RWPE2 (cell line): ENCODE measurements at regions not wholly inside any gene's neighbourhood (a gene's known extent, or its start where the extent isn't known, plus 50 kb on each side); places are given as distances from the start of the nearest gene placed in this dataset.

ENCODE experiments used
- ATAC-seq: fragments of 200-7000 bp; cut with Tn5 transposase; 3 replicates; pipeline ENCODE4 v1.9.1; 2021; ENCODE audit warnings: low read depth
- DNase-seq: peaks from one replicate; pipeline ENCODE4 v3.0.0-alpha.2; 2020; ENCODE audit warnings: low spot score
- H3K27ac ChIP-seq: fragments of 450-650 bp; 2 replicates; pipeline ENCODE4 v1.5.1; 2017; ENCODE audit warnings: mild to moderate bottlenecking; ENCODE audit not compliant: poor library complexity, severe bottlenecking
- H3K27me3 ChIP-seq: fragments of 250-450 bp; sonication (Bioruptor Pico); 2 replicates; pipeline ENCODE4 v1.5.1; 2021; ENCODE audit warnings: mild to moderate bottlenecking, moderate library complexity; ENCODE audit not compliant: insufficient read depth, poor library complexity, severe bottlenecking
- H3K36me3 ChIP-seq: fragments of 250-450 bp; sonication (Bioruptor Pico); 2 replicates; pipeline ENCODE4 v1.5.1; 2020; ENCODE audit warnings: low read depth, mild to moderate bottlenecking, moderate library complexity
- H3K4me1 ChIP-seq: fragments of 250-450 bp; sonication (Bioruptor Pico); 2 replicates; pipeline ENCODE4 v1.5.1; 2021; ENCODE audit warnings: mild to moderate bottlenecking, moderate library complexity; ENCODE audit not compliant: insufficient read depth, poor library complexity, severe bottlenecking
- H3K4me3 ChIP-seq: fragments of 250-450 bp; sonication (Bioruptor Pico); 2 replicates; pipeline ENCODE4 v1.5.1; 2021; ENCODE audit warnings: mild to moderate bottlenecking, moderate library complexity; ENCODE audit not compliant: severe bottlenecking
- H3K9me3 ChIP-seq: fragments of 250-450 bp; sonication (Bioruptor Pico); 2 replicates; pipeline ENCODE4 v1.5.1; 2021; ENCODE audit warnings: mild to moderate bottlenecking, moderate library complexity; ENCODE audit not compliant: severe bottlenecking
- TF ChIP-seq, protein P1 (sequence below): fragments of 450-650 bp; IDR thresholded peaks from one replicate; pipeline ENCODE4 v1.5.1; 2017; ENCODE audit warnings: mild to moderate bottlenecking, moderate library complexity; ENCODE audit not compliant: poor library complexity, severe bottlenecking

DNA sequence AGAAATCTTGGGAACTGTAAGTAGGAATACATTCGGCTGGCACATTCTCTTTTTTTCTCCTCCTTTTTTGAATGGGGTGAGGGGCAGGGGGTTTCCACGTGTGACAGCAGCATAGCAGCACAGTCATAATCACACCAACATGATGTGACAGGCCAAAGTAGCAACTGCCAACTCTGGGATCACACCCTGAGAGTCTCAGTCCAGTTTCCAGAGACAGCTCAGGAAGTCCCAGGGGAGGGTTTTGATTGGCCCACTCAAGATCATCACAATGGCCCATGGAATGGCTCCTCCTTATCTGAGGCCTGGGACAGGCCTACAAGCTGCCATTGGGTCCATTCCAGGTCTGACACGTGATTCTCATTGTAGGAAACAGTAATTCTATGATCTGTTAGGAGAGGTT lies 207.1 kb upstream of the ASIC2 start:
- Histone ChIP-seq H3K9me3 (no peaks in the 10 kb centered on the region), H3K36me3 (no peaks in the 10 kb centered on the region), H3K4me1 (no peaks in the 10 kb centered on the region), H3K27me3 (no peaks in the 10 kb centered on the region), H3K27ac (no peak overlapping the region), H3K4me3 (no peak overlapping the region)
- DNase-seq = no peak
- TF ChIP-seq, protein P1, sequence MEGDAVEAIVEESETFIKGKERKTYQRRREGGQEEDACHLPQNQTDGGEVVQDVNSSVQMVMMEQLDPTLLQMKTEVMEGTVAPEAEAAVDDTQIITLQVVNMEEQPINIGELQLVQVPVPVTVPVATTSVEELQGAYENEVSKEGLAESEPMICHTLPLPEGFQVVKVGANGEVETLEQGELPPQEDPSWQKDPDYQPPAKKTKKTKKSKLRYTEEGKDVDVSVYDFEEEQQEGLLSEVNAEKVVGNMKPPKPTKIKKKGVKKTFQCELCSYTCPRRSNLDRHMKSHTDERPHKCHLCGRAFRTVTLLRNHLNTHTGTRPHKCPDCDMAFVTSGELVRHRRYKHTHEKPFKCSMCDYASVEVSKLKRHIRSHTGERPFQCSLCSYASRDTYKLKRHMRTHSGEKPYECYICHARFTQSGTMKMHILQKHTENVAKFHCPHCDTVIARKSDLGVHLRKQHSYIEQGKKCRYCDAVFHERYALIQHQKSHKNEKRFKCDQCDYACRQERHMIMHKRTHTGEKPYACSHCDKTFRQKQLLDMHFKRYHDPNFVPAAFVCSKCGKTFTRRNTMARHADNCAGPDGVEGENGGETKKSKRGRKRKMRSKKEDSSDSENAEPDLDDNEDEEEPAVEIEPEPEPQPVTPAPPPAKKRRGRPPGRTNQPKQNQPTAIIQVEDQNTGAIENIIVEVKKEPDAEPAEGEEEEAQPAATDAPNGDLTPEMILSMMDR = no peak
- ATAC-seq = no peak

DNA sequence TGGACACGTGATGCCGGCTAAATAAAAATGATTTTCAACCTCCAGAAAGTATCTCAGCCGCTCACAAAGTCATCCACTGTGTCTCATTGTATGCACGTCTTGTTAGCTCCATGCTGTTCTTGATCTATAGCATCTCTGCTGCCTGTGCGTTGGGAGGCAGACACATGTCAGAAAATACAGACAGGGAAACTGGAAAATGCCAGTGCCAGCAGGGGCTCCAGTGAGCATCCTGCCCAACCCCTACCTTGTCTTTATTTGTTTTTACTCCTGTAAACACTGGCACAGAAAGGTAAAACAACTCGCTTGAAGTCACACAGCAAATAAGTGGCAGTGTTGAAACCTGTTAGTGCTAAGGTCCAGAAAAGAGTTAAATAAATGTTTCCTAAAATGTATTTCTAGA lies 208.1 kb upstream of the ASIC2 start:
- no peak for ATAC-seq
- Histone ChIP-seq H3K27me3 (no peaks in the 10 kb centered on the region), H3K4me1 (no peaks in the 10 kb centered on the region), H3K9me3 (no peaks in the 10 kb centered on the region), H3K27ac (no peak overlapping the region), H3K4me3 (no peak overlapping the region), H3K36me3 (no peaks in the 10 kb centered on the region)
- DNase-seq = no peak
- TF ChIP-seq, protein P1 = peak; percentile 5

DNA sequence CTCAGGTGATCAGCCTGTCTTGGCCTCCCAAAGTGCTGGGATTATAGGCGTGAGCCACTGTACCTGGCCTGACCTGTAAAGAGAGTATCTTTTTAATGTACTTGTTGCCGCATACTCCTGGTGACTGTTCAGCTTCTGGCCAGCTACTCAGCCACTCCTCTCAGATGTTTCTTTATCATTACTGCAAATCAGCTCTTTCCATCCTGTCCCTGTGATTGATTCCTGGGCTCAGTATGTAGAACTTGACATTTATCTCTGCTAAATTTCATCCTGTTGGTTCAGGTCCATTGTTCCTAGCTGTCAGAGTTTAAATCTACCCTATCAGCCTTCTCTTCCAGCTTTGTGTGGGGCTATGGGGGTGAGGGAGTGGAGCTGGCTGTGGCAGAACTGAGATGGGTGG lies 211.5 kb upstream of the ASIC2 start:
- H3K4me3 ChIP-seq = no peak overlapping the region
- H3K36me3 ChIP-seq = no peaks in the 10 kb centered on the region
- no peaks in the 10 kb centered on the region for H3K4me1 ChIP-seq
- no peak for ATAC-seq
- H3K27me3 ChIP-seq = no peaks in the 10 kb centered on the region
- DNase-seq = no peak
- TF ChIP-seq, protein P1 = no peak
- H3K9me3 ChIP-seq = no peaks in the 10 kb centered on the region
- H3K27ac ChIP-seq = no peak overlapping the region

DNA sequence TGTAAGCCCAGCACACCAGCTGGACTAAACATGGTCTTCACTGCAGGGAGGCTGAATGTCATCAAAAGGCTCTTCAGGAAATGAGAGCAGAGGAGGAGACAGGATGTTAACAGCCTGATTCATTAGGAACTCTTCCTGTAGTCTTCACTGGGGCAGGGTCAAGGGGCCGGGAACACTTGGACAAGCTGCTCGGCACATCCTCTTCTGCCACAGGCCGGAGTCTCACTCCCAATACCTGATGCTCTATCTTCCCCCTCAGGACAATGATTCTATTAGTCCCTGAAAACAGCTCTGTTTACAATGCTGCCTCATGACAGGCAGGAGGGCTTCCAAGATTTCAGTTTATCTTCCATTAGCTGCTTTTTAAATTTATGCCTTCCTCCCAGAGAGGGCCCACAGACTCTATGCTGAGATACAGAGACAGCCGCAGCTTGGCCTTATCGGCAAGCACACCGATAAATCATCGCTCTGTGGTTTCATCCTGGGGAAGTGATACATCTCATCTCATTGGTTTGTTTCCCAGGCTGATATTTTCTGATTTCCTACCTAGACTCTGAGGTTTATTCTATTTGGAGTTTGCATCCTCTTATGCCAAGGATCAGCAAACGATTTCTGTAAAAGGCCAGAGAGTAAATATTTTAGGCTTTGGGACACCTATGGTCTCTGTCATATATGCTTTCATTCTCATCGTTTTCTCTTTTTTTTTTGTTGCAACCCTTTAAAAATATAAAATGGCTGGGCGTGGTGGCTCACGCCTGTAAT lies 214.0 kb upstream of the ASIC2 start:
- H3K36me3 ChIP-seq = no peaks in the 10 kb centered on the region
- H3K4me3 ChIP-seq = no peak overlapping the region
- H3K27me3 ChIP-seq = no peaks in the 10 kb centered on the region
- H3K9me3 ChIP-seq = no peaks in the 10 kb centered on the region
- TF ChIP-seq, protein P1 = no peak
- DNase-seq (no peak), ATAC-seq (no peak)
- H3K27ac ChIP-seq = no peak overlapping the region
- H3K4me1 ChIP-seq = no peaks in the 10 kb centered on the region

DNA sequence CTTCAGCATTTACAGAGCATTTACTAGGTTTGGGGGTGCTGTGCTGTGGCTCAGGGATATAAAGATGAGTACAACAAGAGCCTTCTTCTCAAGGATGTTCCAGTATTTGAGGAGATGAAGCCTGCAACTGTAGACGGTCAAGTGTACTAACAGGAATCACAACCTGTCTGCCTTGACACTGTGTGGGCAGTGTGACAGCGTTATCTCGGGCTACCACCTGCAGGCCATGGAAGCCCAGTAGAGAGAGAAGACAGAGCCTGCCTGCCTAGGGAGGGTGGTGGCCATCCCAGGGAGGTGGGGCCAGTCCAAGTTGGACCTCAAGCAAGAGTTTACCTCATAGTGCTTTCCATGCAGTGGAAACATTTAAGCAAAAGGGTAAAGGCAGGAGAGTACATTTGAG lies 215.1 kb upstream of the ASIC2 start:
- no peaks in the 10 kb centered on the region for H3K36me3 ChIP-seq

More for the DNA sequence above, 215.1 kb upstream of the ASIC2 start:
- H3K4me1 ChIP-seq = no peaks in the 10 kb centered on the region
- DNase-seq (no peak), ATAC-seq (no peak)
- TF ChIP-seq, protein P1 = no peak
- H3K27ac ChIP-seq = no peak overlapping the region
- H3K9me3 ChIP-seq = no peaks in the 10 kb centered on the region
- H3K4me3 ChIP-seq = no peak overlapping the region
- no peaks in the 10 kb centered on the region for H3K27me3 ChIP-seq
